AG04450 (cell line): ENCODE measurements at regions not wholly inside any gene's neighbourhood (a gene's known extent, or its start where the extent isn't known, plus 50 kb on each side); places are given as distances from the start of the nearest gene placed in this dataset.

ENCODE experiments used
- CTCF ChIA-PET: fragments of 300-600, 350-600 bp; formaldehyde crosslinking; extraction: SDS; loops from one replicate; lab custom pipeline; 2022; ENCODE audit warnings: antibody characterized with exemption, inconsistent platforms; lab: Charles Lee
- POLR2A ChIA-PET: fragments of 350-600 bp; formaldehyde crosslinking; extraction: SDS; loops from one replicate; lab custom pipeline; 2021; ENCODE audit warnings: antibody characterized with exemption, inconsistent platforms; lab: Yijun Ruan, JAX
- DNase-seq: peaks from one replicate; pipeline ENCODE4 v3.0.0-alpha.2; 2011; ENCODE audit warnings: low read depth, low spot score
- H3K27ac ChIP-seq: one replicate; pipeline ENCODE4 v1.5.1; 2012; ENCODE audit warnings: low read depth, low read length, control low read depth
- H3K27me3 ChIP-seq: one replicate; pipeline ENCODE4 v1.6.0; 2012; ENCODE audit warnings: low read length; ENCODE audit not compliant: control insufficient read depth, insufficient read depth
- H3K4me3 ChIP-seq: 2 replicates; pipeline ENCODE4 v1.5.1; 2011; ENCODE audit warnings: mild to moderate bottlenecking, low read depth, low read length, control low read depth
- H3K9me3 ChIP-seq: 2 replicates; pipeline ENCODE4 v1.5.1; 2012; ENCODE audit warnings: low read length; ENCODE audit not compliant: control insufficient read depth, insufficient read depth
- CTCF ChIP-seq: IDR thresholded peaks from 2 replicates; pipeline ENCODE4 v1.5.1; 2011; ENCODE audit warnings: low read depth, low read length, control low read depth, inconsistent platforms

GRCh38 chr1:100614570-100614969 is 76.6 kb downstream of the GPR88 start:
- CTCF ChIA-PET = interaction anchor here (0.6 to 1.5 kb wide), 3 partner anchors 8 to 254 kb away, joined by 3 to 5 read pairs (median 4); no protein-coding TSS in a partner anchor
- no peak for DNase-seq
- Histone ChIP-seq H3K9me3 (no peaks in the 10 kb centered on the region), H3K27me3 (no peaks in the 10 kb centered on the region), H3K4me3 (no peak overlapping the region), H3K27ac (no peak overlapping the region)
- no peak for TF ChIP-seq CTCF
- POLR2A ChIA-PET = interaction anchor here (1.5 kb wide), 1 partner anchor 9 kb away, joined by 5 read pairs; no protein-coding TSS in a partner anchor

- no peak overlapping the region for H3K4me3 ChIP-seq
- no peaks in the 10 kb centered on the region for H3K9me3 ChIP-seq
- no peaks in the 10 kb centered on the region for H3K27me3 ChIP-seq
- no peak for TF ChIP-seq CTCF
- no peak overlapping the region for H3K27ac ChIP-seq
- ChIA-PET POLR2A (interaction anchor here (1.5 kb wide), 1 partner anchor 8 kb away, joined by 5 read pairs; no protein-coding TSS in a partner anchor), CTCF (interaction anchor here (0.7 to 2.0 kb wide), 3 partner anchors 8 to 301 kb away, joined by 3 to 7 read pairs (median 5); no protein-coding TSS in a partner anchor)
- no peak for DNase-seq
Measured at GRCh38 chr1:100615686-100616085, 77.7 kb downstream of the GPR88 start.

DNA sequence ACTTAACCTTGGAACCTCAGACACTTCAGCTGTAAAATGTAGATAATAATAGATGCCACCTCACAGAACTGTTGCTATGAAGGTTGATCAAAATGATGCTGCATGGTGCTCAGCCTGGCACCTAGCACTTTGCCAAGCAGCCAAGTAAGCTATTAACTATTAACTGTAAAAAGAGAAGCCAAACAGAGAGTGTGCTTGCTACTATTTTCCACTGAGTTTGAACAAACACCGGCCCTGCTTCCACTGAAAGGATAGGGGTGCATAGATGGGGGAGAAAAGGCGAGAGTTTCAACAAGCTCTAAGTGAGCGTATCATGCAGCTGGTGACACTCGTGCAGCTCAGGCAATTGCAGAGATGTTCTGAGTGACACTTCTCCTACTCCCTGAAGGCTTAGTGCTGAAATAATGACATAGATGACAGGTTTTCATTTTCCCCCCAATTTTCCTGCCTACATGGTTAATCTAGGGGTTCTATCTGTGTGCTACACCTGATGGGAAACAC is 78.2 kb downstream of the GPR88 start:
- TF ChIP-seq CTCF = no peak
- no peak overlapping the region for H3K4me3 ChIP-seq
- H3K27ac ChIP-seq = no peak overlapping the region
- H3K9me3 ChIP-seq = no peaks in the 10 kb centered on the region
- no peak for DNase-seq
- H3K27me3 ChIP-seq = no peaks in the 10 kb centered on the region
- POLR2A ChIA-PET = no interaction called here
- CTCF ChIA-PET = interaction anchor here (1.5 to 2.0 kb wide), 2 partner anchors 9 to 252 kb away, joined by 5 to 7 read pairs; no protein-coding TSS in a partner anchor

- Histone ChIP-seq H3K9me3 (no peaks in the 10 kb centered on the region), H3K27ac (peak overlapping the region; percentile 96), H3K27me3 (no peaks in the 10 kb centered on the region), H3K4me3 (no peak overlapping the region)
- no peak for TF ChIP-seq CTCF
- CTCF ChIA-PET = interaction anchor here (0.6 to 2.5 kb wide), 4 partner anchors 8 to 246 kb away, joined by 3 to 15 read pairs (median 4); no protein-coding TSS in a partner anchor
- peak; percentile 92 for DNase-seq
- POLR2A ChIA-PET = interaction anchor here (1.3 to 1.9 kb wide), 3 partner anchors 87 to 114 kb away, joined by 4 to 7 read pairs (median 5); no protein-coding TSS in a partner anchor
Measured at GRCh38 chr1:100622037-100622436, 84.1 kb downstream of the GPR88 start.

- POLR2A ChIA-PET = interaction anchor here (0.5 to 1.9 kb wide), 6 partner anchors 12 to 114 kb away, joined by 3 to 7 read pairs (median 4); no protein-coding TSS in a partner anchor
- H3K27ac ChIP-seq = peak overlapping the region; percentile 96
- no peak for DNase-seq
- CTCF ChIA-PET = interaction anchor here (0.6 to 2.5 kb wide), 6 partner anchors 8 to 269 kb away, joined by 3 to 15 read pairs (median 3); no protein-coding TSS in a partner anchor
- no peak overlapping the region for H3K4me3 ChIP-seq
- H3K9me3 ChIP-seq = no peaks in the 10 kb centered on the region
- no peak for TF ChIP-seq CTCF
- no peaks in the 10 kb centered on the region for H3K27me3 ChIP-seq
Measured at GRCh38 chr1:100622506-100622905, 84.6 kb downstream of the GPR88 start.
